Activated naive CD4-positive, alpha-beta T cell treated with anti-CD3 and anti-CD28 coated beads for 36 hours (primary cell): ENCODE measurements at regions not wholly inside any gene's neighbourhood (a gene's known extent, or its start where the extent isn't known, plus 50 kb on each side); places are given as distances from the start of the nearest gene placed in this dataset.

Experiments
- CTCF ChIA-PET: fragments of 350-600 bp; sonication (Branson Sonifier 250); formaldehyde crosslinking; loops from one replicate; lab custom pipeline; 2021; ENCODE audit warnings: antibody characterized with exemption; lab: Charles Lee
- DNase-seq: peaks from one replicate; pipeline ENCODE4 v3.0.0-alpha.2; 2020
- H3K27ac Mint-ChIP-seq: one replicate; pipeline ENCODE4 v1.8.0; 2021; ENCODE audit warnings: mild to moderate bottlenecking, mixed read lengths
- H3K27me3 Mint-ChIP-seq: one replicate; pipeline ENCODE4 v1.8.0; 2021; ENCODE audit warnings: low read depth, mixed read lengths
- H3K36me3 Mint-ChIP-seq: one replicate; pipeline ENCODE4 v1.8.0; 2021; ENCODE audit warnings: low read depth, mixed read lengths
- H3K4me1 Mint-ChIP-seq: one replicate; pipeline ENCODE4 v1.8.0; 2021; ENCODE audit warnings: low read depth, mixed read lengths
- H3K4me3 Mint-ChIP-seq: one replicate; pipeline ENCODE4 v1.8.0; 2021; ENCODE audit warnings: mild to moderate bottlenecking, moderate library complexity, mixed read lengths
- H3K9me3 Mint-ChIP-seq: one replicate; pipeline ENCODE4 v1.8.0; 2021; ENCODE audit warnings: mixed read lengths
- intact Hi-C: fragments of 100-400 bp; cut with micrococcal nuclease; formaldehyde crosslinking; loops from one replicate; pipeline ENCODE4 v1.15.1; 2023

GRCh38 chr10:33391611-33392465 lies 57.4 kb upstream of the NRP1 start:
- intact Hi-C loops, result no loop called here
- CTCF ChIA-PET, result no interaction called here

GRCh38 chr10:33390046-33390445 lies 55.6 kb upstream of the NRP1 start:
- no peak for DNase-seq
- H3K4me3 Mint-ChIP-seq, result no peak overlapping the region
- no peak overlapping the region for H3K27ac Mint-ChIP-seq
- H3K9me3 Mint-ChIP-seq, result no peaks in the 10 kb centered on the region
- no peaks in the 10 kb centered on the region for H3K36me3 Mint-ChIP-seq
- intact Hi-C loops, result no loop called here
- peaks cover 16% of the 10 kb centered on the region for H3K27me3 Mint-ChIP-seq
- H3K4me1 Mint-ChIP-seq, result no peaks in the 10 kb centered on the region
- CTCF ChIA-PET, result interaction anchor here (0.6 kb wide), 1 partner anchor 14 kb away, joined by 3 read pairs; no protein-coding TSS in a partner anchor

More at GRCh38 chr10:33391611-33392465, 57.4 kb upstream of the NRP1 start:
- H3K36me3 Mint-ChIP-seq, result no peaks in the 10 kb centered on the region
- peaks cover 14% of the 10 kb centered on the region for H3K27me3 Mint-ChIP-seq
- H3K27ac Mint-ChIP-seq, result no peak overlapping the region
- no peak for DNase-seq
- no peak overlapping the region for H3K4me3 Mint-ChIP-seq
- peaks cover 2% of the 10 kb centered on the region for H3K9me3 Mint-ChIP-seq
- no peaks in the 10 kb centered on the region for H3K4me1 Mint-ChIP-seq

- Mint-ChIP-seq H3K27ac (no peak overlapping the region), H3K9me3 (no peaks in the 10 kb centered on the region), H3K27me3 (peaks cover 16% of the 10 kb centered on the region), H3K4me3 (no peak overlapping the region), H3K4me1 (no peaks in the 10 kb centered on the region), H3K36me3 (no peaks in the 10 kb centered on the region)
- intact Hi-C loops, result no loop called here
- DNase-seq, result no peak
- CTCF ChIA-PET, result no interaction called here
These were observed 54.3 kb upstream of the NRP1 start for GRCh38 chr10:33388785-33389184.

- Mint-ChIP-seq H3K36me3 (no peaks in the 10 kb centered on the region), H3K4me3 (no peak overlapping the region), H3K4me1 (no peaks in the 10 kb centered on the region), H3K27ac (no peak overlapping the region), H3K9me3 (no peaks in the 10 kb centered on the region), H3K27me3 (peaks cover 16% of the 10 kb centered on the region)
- no peak for DNase-seq
- intact Hi-C loops, result no loop called here
- CTCF ChIA-PET, result no interaction called here
These were observed 53.9 kb upstream of the NRP1 start for GRCh38 chr10:33388382-33388781.

- intact Hi-C loops, result no loop called here
- Mint-ChIP-seq H3K27ac (no peak overlapping the region), H3K9me3 (no peaks in the 10 kb centered on the region), H3K4me3 (no peak overlapping the region), H3K27me3 (peaks cover 19% of the 10 kb centered on the region), H3K4me1 (no peaks in the 10 kb centered on the region), H3K36me3 (no peaks in the 10 kb centered on the region)
- CTCF ChIA-PET, result interaction anchor here (1.2 kb wide), 1 partner anchor 56 kb away, joined by 3 read pairs; no protein-coding TSS in a partner anchor
- DNase-seq, result no peak
These were observed 53.3 kb upstream of the NRP1 start for GRCh38 chr10:33387720-33388119.

GRCh38 chr10:33386926-33387325 lies 52.5 kb upstream of the NRP1 start:
- no peak for DNase-seq
- Mint-ChIP-seq H3K27me3 (peaks cover 19% of the 10 kb centered on the region), H3K36me3 (no peaks in the 10 kb centered on the region), H3K4me3 (no peak overlapping the region), H3K27ac (no peak overlapping the region), H3K9me3 (no peaks in the 10 kb centered on the region), H3K4me1 (no peaks in the 10 kb centered on the region)
- intact Hi-C loops, result no loop called here
- CTCF ChIA-PET, result interaction anchor here (1.2 kb wide), 1 partner anchor 56 kb away, joined by 3 read pairs; no protein-coding TSS in a partner anchor

- Mint-ChIP-seq H3K4me3 (no peak overlapping the region), H3K27me3 (peaks cover 19% of the 10 kb centered on the region), H3K4me1 (no peaks in the 10 kb centered on the region), H3K36me3 (no peaks in the 10 kb centered on the region), H3K9me3 (no peaks in the 10 kb centered on the region), H3K27ac (no peak overlapping the region)
- CTCF ChIA-PET, result no interaction called here
- intact Hi-C loops, result no loop called here
- no peak for DNase-seq
These were observed 51.2 kb upstream of the NRP1 start for GRCh38 chr10:33385686-33386085.

GRCh38 chr10:33385015-33385414 lies 50.5 kb upstream of the NRP1 start:
- Mint-ChIP-seq H3K4me3 (no peak overlapping the region), H3K27me3 (peaks cover 17% of the 10 kb centered on the region), H3K27ac (no peak overlapping the region), H3K36me3 (no peaks in the 10 kb centered on the region), H3K9me3 (no peaks in the 10 kb centered on the region), H3K4me1 (no peaks in the 10 kb centered on the region)
- CTCF ChIA-PET, result no interaction called here
- DNase-seq, result no peak
- intact Hi-C loops, result no loop called here
